HG02852 (cell line): ENCODE measurements at regions not wholly inside any gene's neighbourhood (a gene's known extent, or its start where the extent isn't known, plus 50 kb on each side); places are given as distances from the start of the nearest gene placed in this dataset.
"Not testable (repeated sequence)": the region's sequence is repeated elsewhere in the genome, so short reads cannot be mapped to it uniquely, and the experiment has no call there.

Experiments
- ATAC-seq: cut with Tn5 transposase; IDR thresholded peaks from one replicate; pipeline ENCODE4 v1.9.1; 2021; ENCODE audit warnings: mild to moderate bottlenecking, moderate library complexity; ENCODE audit not compliant: unreplicated experiment

DNA sequence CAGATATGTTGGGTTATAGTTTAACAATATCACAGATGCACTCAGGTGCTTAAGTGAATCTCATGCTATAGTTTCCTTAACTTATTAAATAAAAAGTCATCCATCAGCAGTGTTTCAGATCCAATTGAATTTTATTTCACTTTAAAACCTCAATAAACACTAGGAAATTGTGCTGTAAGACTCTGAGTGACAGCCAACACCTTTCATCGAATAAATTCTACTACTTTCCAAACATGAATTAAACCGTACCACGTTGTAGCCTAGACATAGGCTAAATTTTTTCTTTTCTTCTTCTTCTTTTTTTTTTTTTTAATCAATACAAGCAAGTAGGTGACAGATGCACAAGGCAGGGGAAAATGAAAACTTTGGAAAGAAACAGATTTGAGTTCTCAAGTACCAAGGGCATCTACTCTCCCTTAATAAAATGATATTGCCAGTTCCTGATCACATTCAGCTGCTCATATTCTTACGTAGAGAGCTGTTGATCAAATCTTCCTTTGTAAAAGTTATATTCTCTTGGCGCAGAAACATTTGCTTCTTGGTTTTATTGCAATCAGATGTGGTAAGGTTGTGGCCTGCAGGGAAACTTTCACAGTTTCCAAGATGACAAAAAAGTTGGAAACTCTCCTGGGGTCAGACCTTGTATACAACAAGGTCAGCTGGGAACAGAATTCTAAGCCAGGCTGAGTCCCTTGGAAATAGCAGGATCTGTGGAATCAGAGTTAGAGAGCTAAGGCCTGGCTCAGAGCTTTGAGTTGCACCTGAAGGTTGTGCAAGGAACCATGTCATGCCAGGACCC, 147.7 kb downstream of the CD47 start:
- ATAC-seq: no peak

GRCh38 chr3:107942244-107942643, 148.6 kb downstream of the CD47 start:
- peak; percentile 62 for ATAC-seq

GRCh38 chr3:107939691-107940442, 151.0 kb downstream of the CD47 start:
- no peak for ATAC-seq

DNA sequence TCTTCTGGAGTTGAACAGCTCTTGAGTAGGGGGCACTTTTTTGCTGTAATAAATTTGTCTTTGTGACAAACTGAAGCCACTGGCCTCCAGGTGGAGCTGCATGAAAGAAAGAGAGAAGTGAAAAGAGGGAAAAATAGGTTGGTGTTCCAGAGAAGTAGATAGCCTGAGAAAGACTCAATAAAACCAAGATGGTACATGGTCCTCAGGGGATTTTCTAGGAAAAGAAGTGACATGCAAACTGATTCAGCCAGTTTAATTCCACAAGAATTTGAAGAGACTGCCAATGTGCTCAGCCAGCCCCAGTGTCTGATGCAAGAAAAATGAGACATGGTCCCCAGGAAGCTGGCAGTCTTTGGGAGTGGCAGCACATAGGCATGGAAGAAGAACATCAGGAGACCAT, 152.7 kb downstream of the CD47 start:
- ATAC-seq: no peak

- no peak for ATAC-seq
Measured at GRCh38 chr3:107934808-107935207, 156.0 kb downstream of the CD47 start.

DNA sequence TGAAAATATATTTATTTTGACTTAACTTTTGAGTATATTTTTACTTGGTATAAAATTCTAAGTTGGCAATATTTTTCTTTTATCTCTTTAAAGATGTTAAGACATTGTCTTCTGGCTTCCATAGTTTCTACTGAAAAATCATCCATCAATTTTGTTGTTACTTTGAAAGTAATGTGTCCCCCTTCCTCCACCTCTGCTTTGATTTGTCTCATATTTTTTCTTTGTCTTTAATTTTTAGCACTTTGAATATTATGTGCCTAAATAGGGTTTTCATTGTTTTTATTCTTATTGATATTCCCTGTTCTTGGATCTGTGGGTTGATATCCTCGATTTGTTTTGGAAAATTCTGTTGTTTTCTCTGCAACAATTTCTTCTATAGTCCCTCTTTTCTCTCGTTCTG, 157.4 kb downstream of the CD47 start:
- ATAC-seq: no peak

GRCh38 chr3:107931326-107931725, 159.5 kb downstream of the CD47 start:
- no peak for ATAC-seq

DNA sequence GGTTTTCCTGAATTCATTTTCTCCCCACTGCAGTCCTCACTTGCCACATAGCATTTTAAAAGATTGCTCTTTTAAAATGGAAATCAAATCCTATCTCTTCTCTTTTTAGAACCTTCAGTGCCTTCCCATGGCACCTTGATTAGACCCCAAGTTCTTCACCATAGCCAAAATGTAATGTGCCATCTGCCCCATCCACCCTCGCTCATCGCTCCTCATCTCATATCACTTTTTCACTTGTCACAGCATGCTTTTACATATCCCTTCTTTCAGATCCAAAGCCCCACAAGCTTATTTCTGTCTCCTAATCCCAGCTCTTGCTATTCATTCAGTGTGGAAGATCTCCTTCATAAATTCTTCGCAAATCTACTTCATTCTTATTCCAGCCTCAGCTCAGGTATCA, 161.7 kb downstream of the CD47 start:
- ATAC-seq: no peak

DNA sequence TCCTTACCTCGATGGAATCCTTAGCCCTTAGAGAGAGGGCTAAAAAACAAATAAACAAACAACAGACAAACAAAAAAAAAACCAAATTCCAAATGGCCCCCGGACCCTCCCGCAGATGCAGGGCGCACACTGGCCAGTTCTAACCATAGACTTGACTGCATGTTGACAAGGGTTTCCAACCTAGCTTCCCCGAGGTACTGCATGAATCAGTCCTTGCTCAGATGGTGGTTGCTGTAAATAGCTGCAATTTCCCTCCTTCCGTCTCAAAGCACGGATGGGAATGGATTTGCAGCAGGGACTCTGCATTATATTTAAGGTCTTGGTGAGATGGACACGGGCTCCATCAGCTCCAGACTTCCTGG, 162.8 kb downstream of the CD47 start:
- ATAC-seq: peak; percentile 31

GRCh38 chr3:107927361-107928083, 163.3 kb downstream of the CD47 start:
- peak; percentile 95 for ATAC-seq

DNA sequence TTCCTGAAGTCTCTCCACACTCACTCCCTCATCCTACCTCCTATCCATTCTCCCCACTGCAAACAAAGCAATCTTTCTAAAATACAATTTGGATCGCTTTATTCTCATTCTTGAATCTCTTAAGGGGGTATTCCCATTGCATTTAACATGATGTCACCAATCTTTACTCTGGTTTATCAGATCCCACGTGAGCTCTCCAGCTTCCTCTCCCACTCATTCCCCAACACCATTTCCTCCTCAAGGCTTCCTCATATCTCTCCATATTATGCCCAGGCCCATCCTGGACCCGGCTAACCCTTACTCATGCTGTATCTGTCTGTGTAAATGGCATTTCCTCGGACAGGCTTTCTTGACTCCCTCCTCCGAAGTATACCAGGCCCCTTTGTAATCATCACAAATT, 165.0 kb downstream of the CD47 start:
- no peak for ATAC-seq

DNA sequence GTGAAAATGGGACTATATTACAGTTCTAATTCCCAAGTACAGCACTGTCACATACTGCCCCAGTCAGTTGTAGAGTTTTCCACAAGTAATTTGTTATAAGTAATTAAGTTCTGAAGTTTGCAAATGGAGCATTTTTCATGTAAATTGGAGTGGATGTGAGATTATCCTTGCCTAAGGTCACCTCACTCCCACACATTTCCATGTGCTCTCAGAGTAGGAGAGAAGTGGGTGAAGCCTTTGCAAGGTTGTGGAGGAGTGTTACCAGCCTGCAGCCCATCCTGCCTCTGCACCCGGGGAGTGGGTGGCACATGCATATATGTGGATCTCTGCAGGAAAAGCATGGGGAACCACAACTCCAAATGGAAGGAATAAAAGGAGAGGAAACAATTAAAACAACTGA, 169.8 kb downstream of the CD47 start:
- no peak for ATAC-seq

DNA sequence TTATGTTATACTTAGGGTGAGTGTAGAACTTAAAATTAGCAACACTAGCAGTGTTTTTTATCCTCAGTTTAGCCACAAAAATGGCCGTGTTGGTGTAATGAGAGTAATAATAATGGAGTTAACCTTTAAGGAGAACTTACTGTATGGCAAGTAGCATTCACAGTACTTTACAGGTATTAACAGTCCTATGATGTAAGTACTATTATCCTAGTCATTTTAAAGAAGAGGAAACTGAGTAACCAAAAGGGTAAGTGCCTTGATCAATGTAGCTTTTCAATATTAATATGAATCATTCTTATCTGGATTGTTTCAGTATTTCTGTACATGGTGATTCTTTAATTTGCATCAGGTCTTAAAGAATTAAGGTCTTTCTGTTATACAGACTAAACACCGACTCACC, 170.3 kb downstream of the CD47 start:
- no peak for ATAC-seq

GRCh38 chr3:107919239-107919638, 171.6 kb downstream of the CD47 start:
- ATAC-seq: no peak

GRCh38 chr3:107916171-107916570, 174.7 kb downstream of the CD47 start:
- ATAC-seq: no peak

- no peak for ATAC-seq
Measured at GRCh38 chr3:107915706-107916105, 175.1 kb downstream of the CD47 start.

- no peak for ATAC-seq
Measured at GRCh38 chr3:107913701-107914100, 177.1 kb downstream of the CD47 start.

DNA sequence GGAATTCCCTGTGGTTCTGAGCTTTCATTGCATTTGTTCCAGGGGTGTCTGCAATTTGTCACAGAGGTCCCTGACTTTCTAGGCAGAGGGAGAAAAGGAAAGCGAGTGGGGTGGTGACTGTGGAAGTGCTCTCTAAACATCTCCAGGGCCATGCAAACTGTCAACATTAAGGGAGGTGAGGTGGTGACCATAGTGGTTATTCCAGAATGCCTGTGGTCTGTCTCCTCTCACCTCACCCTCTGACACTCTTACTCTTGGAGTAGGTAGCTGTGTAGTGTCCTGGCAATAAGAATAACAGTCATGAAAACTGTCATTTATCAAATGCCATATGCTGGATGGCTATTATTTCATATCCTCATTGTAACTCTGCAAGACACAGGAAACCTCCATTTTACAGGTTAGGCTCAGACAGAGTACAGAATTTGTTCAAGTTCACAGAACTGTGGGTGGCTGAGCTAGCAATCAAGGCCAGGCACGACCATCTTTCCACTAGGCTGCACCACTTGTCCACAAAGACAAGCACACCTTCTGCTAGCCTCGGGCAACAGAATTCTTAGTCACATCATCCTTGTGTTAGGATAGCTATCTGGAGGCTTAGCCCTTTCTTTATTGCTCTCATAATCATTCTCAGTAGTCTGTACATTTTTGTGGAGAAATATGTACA, 179.4 kb downstream of the CD47 start:
- peak; percentile 44 for ATAC-seq

GRCh38 chr3:107910713-107911259, 180.0 kb downstream of the CD47 start:
- peak; percentile 96 for ATAC-seq

DNA sequence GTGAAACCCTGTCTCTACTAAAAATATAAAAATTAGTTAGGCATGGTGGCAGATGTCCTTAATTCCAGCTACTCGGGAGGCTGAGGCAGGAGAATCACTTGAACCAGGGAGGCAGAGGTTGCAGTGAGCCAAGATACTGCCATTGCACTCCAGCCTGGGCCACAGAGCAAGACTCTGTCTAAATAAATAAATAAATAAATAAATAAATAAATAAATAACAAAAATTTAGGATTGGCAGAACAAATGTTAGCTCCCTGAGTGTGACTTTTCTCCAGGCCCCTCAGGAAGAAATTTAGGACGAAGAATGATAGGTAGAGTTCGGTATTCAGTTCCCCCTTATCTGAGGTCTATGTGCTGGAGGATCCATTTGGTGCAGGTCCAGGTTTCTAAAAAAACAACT, 181.2 kb downstream of the CD47 start:
- ATAC-seq: not testable (repeated sequence)

GRCh38 chr3:107907996-107908395, 182.8 kb downstream of the CD47 start:
- ATAC-seq: no peak
